NCI-H2196 (cell line): ENCODE measurements at regions not wholly inside any gene's neighbourhood (a gene's known extent, or its start where the extent isn't known, plus 50 kb on each side); places are given as distances from the start of the nearest gene placed in this dataset.
A peak's percentile ranks its signal among the peaks of the same experiment; 100 is the strongest.

Experiments
- DNase-seq: peaks from one replicate; lab custom pipeline; 2025; ENCODE audit not compliant: unreplicated experiment; lab: John Stamatoyannopoulos, UW

DNA sequence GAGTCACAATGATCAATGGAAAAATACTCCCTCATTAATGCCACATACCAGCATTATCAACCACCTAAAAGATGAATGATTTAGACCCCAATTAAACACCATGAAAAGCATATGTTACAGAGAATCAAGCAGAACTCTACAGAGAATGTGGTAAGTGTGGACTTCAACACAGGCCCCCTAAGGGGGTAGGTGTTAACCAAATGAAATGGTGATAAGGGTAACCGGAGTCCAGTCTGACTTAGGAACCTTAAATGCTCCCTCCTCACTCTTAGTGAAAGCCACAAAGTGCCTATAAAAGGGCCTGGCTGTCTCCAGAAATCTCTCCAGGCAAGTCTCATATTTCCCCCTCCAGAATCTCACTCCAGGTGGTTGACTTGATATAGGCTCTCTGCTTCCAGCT is 149.2 kb upstream of the FOXD3 start:
- no peak for DNase-seq

- DNase-seq, result no peak
Measured at GRCh38 chr1:63189677-63190076, 132.7 kb upstream of the FOXD3 start.

GRCh38 chr1:63190171-63190570 is 132.2 kb upstream of the FOXD3 start:
- DNase-seq, result no peak

DNA sequence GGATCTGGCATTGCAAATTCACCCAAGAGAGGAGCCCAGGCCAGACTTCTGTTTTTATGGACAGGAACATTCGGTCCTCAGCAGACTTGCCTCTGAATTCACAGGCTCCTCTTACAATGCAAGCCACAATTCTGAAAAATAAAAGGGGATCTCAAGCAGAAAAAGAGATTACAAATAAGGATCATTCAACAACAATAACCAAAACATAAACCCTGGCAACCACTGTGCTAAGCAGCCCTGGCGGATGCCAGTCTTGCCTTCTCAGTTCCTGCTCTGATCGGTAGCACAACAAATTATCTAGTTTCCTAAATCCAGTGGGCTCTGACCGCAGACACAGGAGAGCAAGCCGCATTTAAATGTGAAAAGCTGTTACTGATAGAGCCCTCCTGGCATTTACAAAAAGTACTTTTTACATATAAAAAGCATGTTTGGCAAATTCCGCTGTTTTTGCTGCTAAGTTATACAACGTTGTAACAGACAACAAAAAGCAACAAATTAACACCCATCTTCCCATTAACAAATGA is 123.4 kb upstream of the FOXD3 start:
- DNase-seq, result no peak

DNA sequence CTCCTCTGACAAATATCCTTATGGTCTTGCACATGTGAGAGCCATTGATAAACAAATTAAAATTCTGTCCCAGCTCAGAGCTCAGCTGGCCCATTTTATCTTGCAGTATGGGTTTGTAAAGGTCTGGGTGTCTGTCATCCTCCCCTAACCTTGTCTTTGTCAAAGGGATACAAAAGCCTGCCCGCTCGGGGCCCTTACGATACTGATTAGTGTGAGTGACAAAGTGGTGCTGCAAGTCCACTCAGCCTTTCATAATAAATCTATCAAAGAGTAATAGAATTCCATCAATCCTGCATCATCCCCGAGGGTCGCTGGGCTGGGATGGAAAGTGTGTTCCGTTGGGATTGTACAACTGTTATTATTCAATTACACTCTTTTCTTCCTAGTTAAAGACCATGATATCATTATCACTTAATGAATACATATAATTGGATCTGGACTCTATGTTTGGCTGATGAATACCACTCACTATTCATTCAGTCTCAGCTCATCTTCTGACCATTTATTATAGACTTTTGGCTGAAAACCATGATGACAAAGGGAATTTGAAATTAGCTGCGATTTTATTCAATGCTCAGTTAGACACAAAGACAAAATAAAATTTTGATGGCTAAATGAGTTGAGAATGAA is 122.5 kb upstream of the FOXD3 start:
- no peak for DNase-seq

GRCh38 chr1:63200676-63201075 is 121.7 kb upstream of the FOXD3 start:
- no peak for DNase-seq

- DNase-seq, result no peak
Measured at GRCh38 chr1:63203641-63204040, 118.7 kb upstream of the FOXD3 start.

GRCh38 chr1:63205776-63206175 is 116.6 kb upstream of the FOXD3 start:
- no peak for DNase-seq

DNA sequence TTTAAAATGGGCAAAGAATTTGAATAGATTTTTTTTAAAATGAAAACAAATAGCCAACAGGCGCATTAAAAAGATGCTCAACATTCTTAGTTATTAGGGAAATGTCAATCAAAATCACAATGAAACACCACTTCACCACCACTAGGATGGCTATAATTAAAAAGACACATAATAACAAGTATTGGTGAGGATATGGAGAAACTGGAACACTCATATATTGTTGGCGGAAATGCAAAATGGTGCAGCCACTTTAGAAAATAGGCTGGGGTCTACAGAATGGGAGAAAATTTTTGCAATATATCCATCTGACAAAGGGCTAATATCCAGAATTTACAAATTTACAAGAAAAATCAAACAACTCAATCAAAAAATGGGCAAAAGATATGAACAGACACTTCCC is 107.8 kb upstream of the FOXD3 start:
- DNase-seq, result no peak

DNA sequence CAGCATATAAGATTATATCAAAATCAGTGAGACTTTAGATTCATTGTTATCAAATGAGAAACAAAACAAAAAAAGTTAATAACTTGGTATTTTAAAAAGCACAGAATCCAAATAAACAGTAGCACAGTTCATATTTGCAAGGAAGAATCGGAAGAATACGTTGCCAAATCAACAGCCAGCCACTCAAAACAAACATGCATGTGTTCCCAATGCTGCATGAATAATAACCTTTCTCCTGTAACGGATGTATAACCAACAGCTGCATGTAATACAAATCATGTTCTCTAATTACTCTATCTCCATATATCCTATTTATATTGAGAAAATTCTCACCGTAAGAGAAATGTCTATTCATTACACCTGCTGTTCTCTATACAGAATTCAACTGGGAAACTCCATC is 98.9 kb upstream of the FOXD3 start:
- DNase-seq, result no peak

GRCh38 chr1:63230722-63231121 is 91.6 kb upstream of the FOXD3 start:
- DNase-seq, result no peak

GRCh38 chr1:63238721-63239120 is 83.6 kb upstream of the FOXD3 start:
- no peak for DNase-seq

GRCh38 chr1:63245186-63245585 is 77.2 kb upstream of the FOXD3 start:
- DNase-seq, result no peak

DNA sequence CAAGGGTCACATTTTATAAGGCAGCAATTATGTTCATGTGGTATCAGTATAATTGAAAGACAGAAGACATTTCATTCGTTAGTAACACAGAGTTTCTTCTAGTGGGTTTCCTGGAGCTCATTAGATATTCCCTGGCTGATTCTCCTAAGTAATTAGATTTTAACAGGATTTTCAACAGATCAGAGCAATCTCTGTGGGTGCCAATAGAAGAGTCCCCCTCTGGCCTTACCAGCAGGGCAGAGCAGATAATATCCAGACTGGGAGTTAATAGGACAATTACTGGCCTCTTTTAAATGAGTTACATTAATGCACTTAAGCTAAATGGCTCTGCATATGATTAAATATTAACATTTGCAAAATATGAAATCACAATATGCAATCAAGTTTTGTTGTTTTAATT is 74.2 kb upstream of the FOXD3 start:
- no peak for DNase-seq

GRCh38 chr1:63255153-63255552 is 67.2 kb upstream of the FOXD3 start:
- DNase-seq, result no peak

DNA sequence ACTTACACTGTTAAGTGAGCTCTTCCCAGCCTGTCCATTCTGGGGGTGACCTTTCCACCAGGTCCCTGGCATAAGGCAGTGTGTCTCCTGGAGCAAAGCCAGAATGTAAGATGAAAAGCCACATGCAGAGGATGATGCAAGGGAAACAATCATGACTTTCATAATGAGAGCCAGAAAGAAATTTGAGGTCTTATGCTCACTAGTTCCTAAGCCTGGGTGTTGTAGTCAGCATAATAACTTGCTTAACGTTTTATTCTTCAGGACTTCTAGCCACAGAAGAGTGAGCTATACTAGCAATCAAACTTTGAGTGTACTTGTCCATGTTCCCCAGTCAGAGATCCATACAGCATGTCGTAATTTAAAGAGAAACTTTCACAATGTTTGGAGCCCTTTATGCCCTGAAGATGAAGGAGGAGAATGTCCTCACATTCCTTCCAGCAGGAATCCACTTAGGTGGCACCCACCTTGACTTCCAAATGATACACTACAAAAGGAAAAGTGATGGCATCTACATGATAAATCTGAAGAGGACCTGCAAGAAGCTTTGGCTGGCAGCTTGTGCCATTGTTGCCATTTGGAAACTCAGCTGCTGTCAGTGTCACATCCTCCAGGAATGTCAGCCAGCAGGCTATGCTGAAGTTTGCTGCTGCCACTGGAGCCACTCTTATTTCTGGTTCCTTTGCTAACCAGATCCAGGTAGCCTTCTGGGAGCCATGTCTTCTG is 60.5 kb upstream of the FOXD3 start:
- peak; percentile 24 for DNase-seq

GRCh38 chr1:63262459-63262770 is 60.0 kb upstream of the FOXD3 start:
- DNase-seq, result no peak

GRCh38 chr1:63264161-63264560 is 58.2 kb upstream of the FOXD3 start:
- DNase-seq, result no peak

- DNase-seq, result no peak
Measured at GRCh38 chr1:63266857-63267256, 55.5 kb upstream of the FOXD3 start.

DNA sequence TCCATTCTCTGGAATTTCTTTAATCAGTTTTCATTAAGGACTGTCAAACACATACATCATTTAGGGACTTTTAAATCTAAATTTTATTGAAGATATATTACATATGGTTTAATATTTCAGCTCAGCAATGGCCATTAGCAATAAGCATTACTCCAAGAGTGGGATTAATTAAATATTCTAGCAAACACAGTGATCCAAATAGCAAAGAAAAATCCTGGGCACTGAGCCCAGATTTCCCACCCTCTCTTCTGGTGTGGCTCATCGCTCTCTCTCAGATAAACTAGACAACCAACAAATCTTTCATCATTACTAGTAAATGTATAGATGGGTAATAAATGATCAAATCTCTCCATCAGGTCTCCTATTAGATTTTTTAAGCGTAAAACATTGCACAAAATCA is 53.5 kb upstream of the FOXD3 start:
- DNase-seq, result no peak

- no peak for DNase-seq
Measured at GRCh38 chr1:63269571-63269970, 52.8 kb upstream of the FOXD3 start.
